ENCODE measurements at regions not wholly inside any gene's neighbourhood (a gene's known extent, or its start where the extent isn't known, plus 50 kb on each side); places are given as distances from the start of the nearest gene placed in this dataset.

DNA sequence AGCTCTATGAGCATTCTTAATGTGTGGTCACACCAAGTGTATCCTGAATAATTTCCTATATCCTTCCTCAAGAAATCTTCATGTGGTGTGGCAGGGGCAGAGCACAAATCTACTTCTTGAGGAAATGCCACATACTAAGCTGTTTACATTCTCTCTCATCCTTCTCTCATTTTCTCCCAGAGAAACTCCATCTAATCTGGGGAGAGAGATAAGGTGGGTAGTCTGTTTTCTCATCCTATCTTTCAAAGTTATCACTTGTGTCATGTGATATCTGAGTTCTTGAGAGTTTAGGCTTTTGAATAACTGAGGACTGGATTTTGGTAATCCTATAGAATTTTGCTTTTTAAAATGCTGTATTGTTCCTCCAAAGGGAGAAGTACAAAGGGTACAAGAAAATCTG, 141.9 kb upstream of the LRRC7 start:
- TF ChIP-seq, protein P1, sequence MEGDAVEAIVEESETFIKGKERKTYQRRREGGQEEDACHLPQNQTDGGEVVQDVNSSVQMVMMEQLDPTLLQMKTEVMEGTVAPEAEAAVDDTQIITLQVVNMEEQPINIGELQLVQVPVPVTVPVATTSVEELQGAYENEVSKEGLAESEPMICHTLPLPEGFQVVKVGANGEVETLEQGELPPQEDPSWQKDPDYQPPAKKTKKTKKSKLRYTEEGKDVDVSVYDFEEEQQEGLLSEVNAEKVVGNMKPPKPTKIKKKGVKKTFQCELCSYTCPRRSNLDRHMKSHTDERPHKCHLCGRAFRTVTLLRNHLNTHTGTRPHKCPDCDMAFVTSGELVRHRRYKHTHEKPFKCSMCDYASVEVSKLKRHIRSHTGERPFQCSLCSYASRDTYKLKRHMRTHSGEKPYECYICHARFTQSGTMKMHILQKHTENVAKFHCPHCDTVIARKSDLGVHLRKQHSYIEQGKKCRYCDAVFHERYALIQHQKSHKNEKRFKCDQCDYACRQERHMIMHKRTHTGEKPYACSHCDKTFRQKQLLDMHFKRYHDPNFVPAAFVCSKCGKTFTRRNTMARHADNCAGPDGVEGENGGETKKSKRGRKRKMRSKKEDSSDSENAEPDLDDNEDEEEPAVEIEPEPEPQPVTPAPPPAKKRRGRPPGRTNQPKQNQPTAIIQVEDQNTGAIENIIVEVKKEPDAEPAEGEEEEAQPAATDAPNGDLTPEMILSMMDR (IDR thresholded peaks at IDR 0.05), result no peak
- TF ChIP-seq POLR2A (IDR thresholded peaks at IDR 0.05), result no peak
